SK-N-MC (cell line): ENCODE measurements at regions not wholly inside any gene's neighbourhood (a gene's known extent, or its start where the extent isn't known, plus 50 kb on each side); places are given as distances from the start of the nearest gene placed in this dataset.

Source experiments
- EZH2 ChIP-seq: fragments of 200-600 bp; sonication (generic); IDR thresholded peaks from one replicate; pipeline ENCODE4 v1.6.1; 2017; ENCODE audit warnings: antibody characterized with exemption
- FOXP2 ChIP-seq: optimal IDR thresholded peaks from 2 replicates; pipeline ENCODE3; 2011; ENCODE audit warnings: mild to moderate bottlenecking, moderate library complexity; ENCODE audit not compliant: insufficient read depth; ENCODE audit errors: extremely low read length, control extremely low read depth

DNA sequence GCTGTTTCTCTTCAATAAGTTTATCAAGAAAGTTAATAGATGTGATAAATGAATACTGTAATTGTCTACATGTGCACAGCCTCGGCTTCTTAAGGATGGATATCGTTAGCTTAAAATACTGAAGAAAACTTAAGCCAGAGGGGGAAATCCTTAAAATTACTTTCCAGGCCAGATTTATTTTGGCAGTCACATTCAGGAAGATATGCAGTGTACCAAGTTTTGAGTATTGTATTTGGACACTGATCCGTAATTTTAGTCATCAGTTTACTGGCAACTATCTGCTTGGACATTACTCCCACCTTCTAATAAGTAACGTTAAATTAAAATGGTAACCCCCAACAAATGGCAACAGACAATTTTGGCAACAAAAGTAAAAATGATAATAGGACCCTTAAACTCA, 770.0 kb upstream of the ZEB2 start:
- no peak for TF ChIP-seq EZH2
- no peak for TF ChIP-seq FOXP2
